ENCODE measurements at regions not wholly inside any gene's neighbourhood (a gene's known extent, or its start where the extent isn't known, plus 50 kb on each side); places are given as distances from the start of the nearest gene placed in this dataset.

DNA sequence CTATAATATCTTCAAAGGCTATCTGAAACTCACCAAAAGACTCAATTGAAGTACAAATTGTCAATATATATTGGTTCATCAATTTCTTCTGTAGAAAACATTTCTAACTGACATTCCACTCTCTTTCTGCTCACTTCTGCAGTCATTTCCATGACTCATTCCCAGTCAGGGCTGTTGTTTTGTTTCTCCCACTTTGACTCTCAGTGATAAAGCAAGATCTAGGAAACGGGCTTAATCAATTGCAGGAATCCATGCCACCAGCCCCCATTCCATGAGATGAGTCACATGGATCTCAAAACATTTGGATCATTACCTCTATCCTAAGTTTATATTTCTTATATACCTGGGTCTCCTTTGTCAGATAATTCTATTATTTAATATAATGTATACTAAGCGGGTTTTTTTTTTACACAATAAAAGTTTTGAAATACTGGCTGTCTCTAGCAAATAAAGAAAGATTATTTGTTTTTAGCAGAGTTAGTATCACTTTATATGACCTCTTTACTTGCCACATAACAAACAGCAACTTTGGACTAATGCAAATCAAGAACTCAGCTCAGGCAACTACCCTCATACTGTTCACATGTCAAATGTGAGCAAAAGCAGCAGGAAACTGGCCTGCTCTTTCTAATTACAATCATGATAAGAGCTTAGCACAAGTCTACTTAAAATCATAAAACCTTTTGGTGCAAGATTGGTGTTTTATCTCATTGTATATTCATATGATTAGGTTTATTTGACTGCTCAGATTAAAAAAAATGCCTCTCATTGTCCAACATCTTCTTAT lies 251.1 kb upstream of the PIK3C3 start:
- no peak overlapping the region for H3K9ac ChIP-seq (replicated peaks; ENCODE audit: extremely low read depth, insufficient read depth, low read length)
- dilution Hi-C loops (cut with MboI; ENCODE audit: extremely low pct_ligation_motif_present, low sequenced_read_pairs) (no loop called here), intact Hi-C loops (cut with micrococcal nuclease) (no loop called here)
- no peaks in the 10 kb centered on the region for H4K20me1 ChIP-seq (replicated peaks; ENCODE audit: control insufficient read depth, extremely low read depth, insufficient read depth, low read length)
- H3K27me3 ChIP-seq (ENCODE audit: control insufficient read depth in 2 of 2, insufficient read depth in 2 of 2, low read length in 2 of 2), result no peaks in the 10 kb centered on the region
- peaks cover 12% of the 10 kb centered on the region for H3K4me1 ChIP-seq (ENCODE audit: control insufficient read depth, extremely low read depth, insufficient read depth, low read length)
- peak overlapping the region; percentile 32 for H2AFZ ChIP-seq (ENCODE audit: low read depth, low read length)
- FAIRE-seq, result peak; percentile 88
- no peaks in the 10 kb centered on the region for H3K9me1 ChIP-seq (replicated peaks; ENCODE audit: control insufficient read depth, extremely low read depth, insufficient read depth, low read length)
- no peak overlapping the region for H3K4me3 ChIP-seq (replicated peaks in 1 of 3; ENCODE audit: insufficient read depth in 1 of 3, low read depth in 1 of 3, low read length in 3 of 3)
- H3K79me2 ChIP-seq (ENCODE audit: control insufficient read depth, insufficient read depth, low read length), result no peaks in the 10 kb centered on the region
- CTCF ChIA-PET, result interaction anchor here (1.1 kb wide), 1 partner anchor 12 kb away, joined by 4 read pairs; no protein-coding TSS in a partner anchor
- H3K27ac ChIP-seq (ENCODE audit: insufficient read depth, low read depth, low read length), result no peak overlapping the region
- peak overlapping the region; percentile 34 for H3K4me2 ChIP-seq (ENCODE audit: insufficient read depth, low read length)
- H3K36me3 ChIP-seq (ENCODE audit: control insufficient read depth in 2 of 2, extremely low read depth in 1 of 2, insufficient read depth in 2 of 2, low read length in 2 of 2), result no peaks in the 10 kb centered on the region
- no TSS peak for BruUV-seq (replicated peaks)
- DNase-seq (ENCODE audit: low read depth, low spot score), result peak; percentile 77
- TF ChIP-seq GATA2 (IDR thresholded peaks at IDR 0.05; ENCODE audit: insufficient read depth, insufficient read length, low read depth, low read length) (peak; percentile 76), POLR2AphosphoS5 (IDR thresholded peaks at IDR 0.05; ENCODE audit: insufficient read depth, low read depth, low read length) (no peak), EZH2 (IDR thresholded peaks at IDR 0.05; ENCODE audit: borderline replicate concordance, low read depth, low read length, severe bottlenecking) (no peak), FOS (IDR thresholded peaks at IDR 0.05; ENCODE audit: borderline replicate concordance, insufficient read depth, low read length) (peak; percentile 94), MYC (IDR thresholded peaks at IDR 0.05; ENCODE audit: low read depth, low read length) (no peak), JUN (IDR thresholded peaks at IDR 0.05; ENCODE audit: borderline replicate concordance, insufficient read depth, insufficient read length, low read depth) (peak; percentile 62), POLR2A (IDR thresholded peaks at IDR 0.05; ENCODE audit: low read depth, low read length) (no peak)
- TF ChIP-seq, protein P1, sequence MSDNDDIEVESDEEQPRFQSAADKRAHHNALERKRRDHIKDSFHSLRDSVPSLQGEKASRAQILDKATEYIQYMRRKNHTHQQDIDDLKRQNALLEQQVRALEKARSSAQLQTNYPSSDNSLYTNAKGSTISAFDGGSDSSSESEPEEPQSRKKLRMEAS (IDR thresholded peaks at IDR 0.05; ENCODE audit: insufficient read depth, insufficient read length), result no peak
- TF ChIP-seq, protein P2, sequence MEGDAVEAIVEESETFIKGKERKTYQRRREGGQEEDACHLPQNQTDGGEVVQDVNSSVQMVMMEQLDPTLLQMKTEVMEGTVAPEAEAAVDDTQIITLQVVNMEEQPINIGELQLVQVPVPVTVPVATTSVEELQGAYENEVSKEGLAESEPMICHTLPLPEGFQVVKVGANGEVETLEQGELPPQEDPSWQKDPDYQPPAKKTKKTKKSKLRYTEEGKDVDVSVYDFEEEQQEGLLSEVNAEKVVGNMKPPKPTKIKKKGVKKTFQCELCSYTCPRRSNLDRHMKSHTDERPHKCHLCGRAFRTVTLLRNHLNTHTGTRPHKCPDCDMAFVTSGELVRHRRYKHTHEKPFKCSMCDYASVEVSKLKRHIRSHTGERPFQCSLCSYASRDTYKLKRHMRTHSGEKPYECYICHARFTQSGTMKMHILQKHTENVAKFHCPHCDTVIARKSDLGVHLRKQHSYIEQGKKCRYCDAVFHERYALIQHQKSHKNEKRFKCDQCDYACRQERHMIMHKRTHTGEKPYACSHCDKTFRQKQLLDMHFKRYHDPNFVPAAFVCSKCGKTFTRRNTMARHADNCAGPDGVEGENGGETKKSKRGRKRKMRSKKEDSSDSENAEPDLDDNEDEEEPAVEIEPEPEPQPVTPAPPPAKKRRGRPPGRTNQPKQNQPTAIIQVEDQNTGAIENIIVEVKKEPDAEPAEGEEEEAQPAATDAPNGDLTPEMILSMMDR (IDR thresholded peaks at IDR 0.05; ENCODE audit: extremely low read depth in 1 of 2, insufficient read depth in 1 of 2, low read depth in 1 of 2, low read length in 2 of 2), result no peak
- POLR2A ChIA-PET, result no interaction called here
- no peaks in the 10 kb centered on the region for H3K9me3 ChIP-seq (replicated peaks; ENCODE audit: control insufficient read depth, insufficient read depth, low read length)

Measured in endothelial cell of umbilical vein (primary cell).